ENCODE measurements at regions not wholly inside any gene's neighbourhood (a gene's known extent, or its start where the extent isn't known, plus 50 kb on each side); places are given as distances from the start of the nearest gene placed in this dataset.

DNA sequence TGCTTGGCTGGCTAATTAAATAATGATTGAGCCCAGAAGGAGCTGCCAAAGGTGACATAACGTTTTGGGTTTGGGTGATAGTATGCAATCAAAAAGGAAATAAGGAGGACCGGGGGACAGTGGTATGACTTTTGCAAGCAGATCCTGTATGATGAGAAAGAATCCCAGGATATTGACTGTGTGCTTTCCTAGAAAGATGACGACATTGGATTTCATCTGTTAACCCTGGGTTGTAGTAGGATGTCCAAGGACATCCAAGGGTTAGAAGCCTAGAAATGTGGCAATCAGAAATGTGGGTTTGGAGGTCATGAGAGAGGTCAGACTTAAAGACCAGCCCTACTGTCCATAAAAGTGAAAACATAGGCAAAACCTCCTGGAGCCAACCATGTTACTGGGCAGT lies 50.3 kb upstream of the HMHB1 start:
- H3K36me3 Mint-ChIP-seq (ENCODE audit: low read depth), result no peaks in the 10 kb centered on the region
- no peak overlapping the region for H3K4me3 Mint-ChIP-seq
- H3K27me3 Mint-ChIP-seq, result peaks cover 8% of the 10 kb centered on the region
- H3K4me1 Mint-ChIP-seq (ENCODE audit: low read depth), result peaks cover 6% of the 10 kb centered on the region
- no peak overlapping the region for H3K27ac Mint-ChIP-seq
- H3K9me3 Mint-ChIP-seq, result no peaks in the 10 kb centered on the region

GRCh38 chr5:143760755-143761154 lies 51.2 kb upstream of the HMHB1 start:
- Mint-ChIP-seq H3K4me3 (no peak overlapping the region), H3K9me3 (no peaks in the 10 kb centered on the region), H3K4me1 (ENCODE audit: low read depth) (peaks cover 6% of the 10 kb centered on the region), H3K27me3 (peaks cover 5% of the 10 kb centered on the region), H3K27ac (no peak overlapping the region), H3K36me3 (ENCODE audit: low read depth) (no peaks in the 10 kb centered on the region)

GRCh38 chr5:143760131-143760505 lies 51.8 kb upstream of the HMHB1 start:
- H3K27ac Mint-ChIP-seq, result no peak overlapping the region
- no peaks in the 10 kb centered on the region for H3K9me3 Mint-ChIP-seq
- H3K4me3 Mint-ChIP-seq, result no peak overlapping the region
- H3K36me3 Mint-ChIP-seq (ENCODE audit: low read depth), result no peaks in the 10 kb centered on the region
- H3K4me1 Mint-ChIP-seq (ENCODE audit: low read depth), result peaks cover 6% of the 10 kb centered on the region
- peaks cover 5% of the 10 kb centered on the region for H3K27me3 Mint-ChIP-seq

DNA sequence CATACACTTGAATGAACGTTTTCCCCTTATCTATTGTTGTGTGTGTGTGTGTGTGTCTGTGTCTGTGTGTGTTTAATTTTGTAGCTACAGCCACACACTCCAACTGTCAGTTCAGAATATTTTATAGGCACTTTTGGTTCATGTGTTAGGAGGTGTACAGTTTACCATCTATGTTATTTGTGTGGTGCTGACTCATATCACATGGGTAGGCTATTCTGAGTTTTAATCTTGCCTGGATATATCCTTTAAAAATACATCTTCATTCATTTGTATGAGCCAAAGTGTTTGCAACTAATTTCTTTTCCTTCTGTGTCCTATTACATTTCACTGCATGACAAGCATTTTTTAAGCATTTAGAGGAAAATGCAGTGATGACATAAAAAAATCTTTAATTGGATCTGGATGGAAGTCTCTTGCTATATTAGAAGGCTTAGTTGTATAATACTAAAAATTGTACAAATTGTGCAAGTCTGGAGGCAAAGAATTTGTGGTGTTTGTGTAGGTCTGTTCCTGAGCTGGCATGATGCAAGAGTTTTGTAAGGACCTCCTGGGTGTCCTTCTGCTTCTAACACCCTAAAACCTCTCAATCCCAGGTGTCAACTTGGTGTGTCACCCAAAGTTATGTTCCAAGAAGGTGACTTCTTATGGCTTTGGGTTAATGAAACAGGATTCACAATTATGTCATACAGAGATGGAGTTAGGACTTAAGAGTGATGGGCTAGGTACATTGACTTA lies 52.4 kb upstream of the HMHB1 start:
- Mint-ChIP-seq H3K36me3 (ENCODE audit: low read depth) (no peaks in the 10 kb centered on the region), H3K4me3 (no peak overlapping the region), H3K9me3 (no peaks in the 10 kb centered on the region), H3K4me1 (ENCODE audit: low read depth) (peaks cover 6% of the 10 kb centered on the region), H3K27ac (no peak overlapping the region), H3K27me3 (peaks cover 5% of the 10 kb centered on the region)

- Mint-ChIP-seq H3K36me3 (ENCODE audit: low read depth) (no peaks in the 10 kb centered on the region), H3K9me3 (no peaks in the 10 kb centered on the region), H3K4me1 (ENCODE audit: low read depth) (peaks cover 6% of the 10 kb centered on the region), H3K4me3 (no peak overlapping the region), H3K27ac (no peak overlapping the region), H3K27me3 (peaks cover 5% of the 10 kb centered on the region)
These were observed 53.2 kb upstream of the HMHB1 start for GRCh38 chr5:143758750-143759149.

DNA sequence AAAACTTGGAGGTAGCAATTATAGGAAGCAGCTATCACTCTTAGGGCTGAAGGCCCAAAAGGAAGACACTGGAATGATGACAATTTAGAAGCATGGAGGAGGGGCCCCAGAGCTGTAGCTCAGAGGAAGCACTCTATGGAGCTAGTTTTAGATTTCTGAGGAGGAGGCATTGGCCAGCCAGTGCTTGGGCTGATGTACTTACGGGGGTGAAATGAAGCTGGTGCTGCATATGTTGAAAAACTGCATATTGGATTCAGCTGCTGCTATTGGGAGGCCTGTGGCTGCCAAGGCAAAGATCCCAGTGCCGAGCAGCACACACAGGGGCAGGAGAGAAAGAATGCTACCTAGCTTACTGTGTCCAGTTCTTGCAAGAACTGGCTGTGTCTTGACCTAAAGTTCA lies 53.9 kb upstream of the HMHB1 start:
- Mint-ChIP-seq H3K27me3 (peaks cover 5% of the 10 kb centered on the region), H3K36me3 (ENCODE audit: low read depth) (no peaks in the 10 kb centered on the region), H3K9me3 (no peaks in the 10 kb centered on the region), H3K27ac (no peak overlapping the region), H3K4me1 (ENCODE audit: low read depth) (peaks cover 6% of the 10 kb centered on the region), H3K4me3 (no peak overlapping the region)

- H3K9me3 Mint-ChIP-seq, result no peaks in the 10 kb centered on the region
- H3K27ac Mint-ChIP-seq, result no peak overlapping the region
- H3K4me3 Mint-ChIP-seq, result no peak overlapping the region
- H3K27me3 Mint-ChIP-seq, result peaks cover 5% of the 10 kb centered on the region
- no peaks in the 10 kb centered on the region for H3K36me3 Mint-ChIP-seq (ENCODE audit: low read depth)
- H3K4me1 Mint-ChIP-seq (ENCODE audit: low read depth), result peaks cover 6% of the 10 kb centered on the region
These were observed 54.8 kb upstream of the HMHB1 start for GRCh38 chr5:143757116-143757515.

GRCh38 chr5:143755966-143756365 lies 56.0 kb upstream of the HMHB1 start:
- no peak overlapping the region for H3K4me3 Mint-ChIP-seq
- H3K36me3 Mint-ChIP-seq (ENCODE audit: low read depth), result no peaks in the 10 kb centered on the region
- H3K9me3 Mint-ChIP-seq, result no peaks in the 10 kb centered on the region
- H3K4me1 Mint-ChIP-seq (ENCODE audit: low read depth), result peaks cover 6% of the 10 kb centered on the region
- no peak overlapping the region for H3K27ac Mint-ChIP-seq
- H3K27me3 Mint-ChIP-seq, result no peaks in the 10 kb centered on the region

GRCh38 chr5:143752165-143752850 lies 59.7 kb upstream of the HMHB1 start:
- Mint-ChIP-seq H3K4me3 (no peak overlapping the region), H3K27me3 (no peaks in the 10 kb centered on the region), H3K27ac (no peak overlapping the region), H3K36me3 (ENCODE audit: low read depth) (no peaks in the 10 kb centered on the region), H3K9me3 (no peaks in the 10 kb centered on the region), H3K4me1 (ENCODE audit: low read depth) (no peaks in the 10 kb centered on the region)

- Mint-ChIP-seq H3K27ac (no peak overlapping the region), H3K36me3 (ENCODE audit: low read depth) (no peaks in the 10 kb centered on the region), H3K27me3 (no peaks in the 10 kb centered on the region)
These were observed 60.6 kb upstream of the HMHB1 start for GRCh38 chr5:143751342-143751741.

GRCh38 chr5:143749581-143750205 lies 62.3 kb upstream of the HMHB1 start:
- H3K4me3 Mint-ChIP-seq, result no peak overlapping the region
- no peaks in the 10 kb centered on the region for H3K36me3 Mint-ChIP-seq (ENCODE audit: low read depth)
- H3K4me1 Mint-ChIP-seq (ENCODE audit: low read depth), result no peaks in the 10 kb centered on the region
- H3K27me3 Mint-ChIP-seq, result no peaks in the 10 kb centered on the region
- no peak overlapping the region for H3K27ac Mint-ChIP-seq
- no peaks in the 10 kb centered on the region for H3K9me3 Mint-ChIP-seq

More at GRCh38 chr5:143751342-143751741, 60.6 kb upstream of the HMHB1 start:
- Mint-ChIP-seq H3K4me1 (ENCODE audit: low read depth) (no peaks in the 10 kb centered on the region), H3K4me3 (no peak overlapping the region), H3K9me3 (no peaks in the 10 kb centered on the region)

DNA sequence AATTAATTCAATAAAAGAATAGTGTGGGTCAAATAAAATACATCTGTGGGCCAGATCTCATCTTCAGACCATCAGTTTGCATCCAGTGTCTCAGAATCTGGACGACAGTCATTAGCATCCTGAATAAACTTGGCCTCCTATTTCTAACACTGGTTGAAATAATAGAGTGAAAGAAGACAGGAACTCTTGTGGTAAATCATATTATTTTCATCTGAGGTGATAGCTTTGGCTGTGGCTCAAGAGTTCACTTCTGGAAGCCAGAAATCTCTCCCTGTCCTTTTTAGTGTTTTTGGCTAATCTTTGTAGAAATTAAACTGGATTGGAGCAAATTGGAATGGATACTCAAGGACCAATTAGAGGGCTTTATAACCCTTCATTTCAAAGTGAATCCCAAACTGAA lies 63.4 kb upstream of the HMHB1 start:
- no peaks in the 10 kb centered on the region for H3K36me3 Mint-ChIP-seq (ENCODE audit: low read depth)
- no peak overlapping the region for H3K27ac Mint-ChIP-seq
- peaks cover 3% of the 10 kb centered on the region for H3K27me3 Mint-ChIP-seq
- H3K9me3 Mint-ChIP-seq, result no peaks in the 10 kb centered on the region
- no peaks in the 10 kb centered on the region for H3K4me1 Mint-ChIP-seq (ENCODE audit: low read depth)
- H3K4me3 Mint-ChIP-seq, result no peak overlapping the region

GRCh38 chr5:143742951-143743350 lies 69.0 kb upstream of the HMHB1 start:
- Mint-ChIP-seq H3K4me1 (ENCODE audit: low read depth) (peaks cover 7% of the 10 kb centered on the region), H3K9me3 (no peaks in the 10 kb centered on the region), H3K4me3 (no peak overlapping the region), H3K36me3 (ENCODE audit: low read depth) (no peaks in the 10 kb centered on the region), H3K27ac (no peak overlapping the region), H3K27me3 (peaks cover 3% of the 10 kb centered on the region)

GRCh38 chr5:143741421-143741820 lies 70.5 kb upstream of the HMHB1 start:
- Mint-ChIP-seq H3K36me3 (ENCODE audit: low read depth) (no peaks in the 10 kb centered on the region), H3K9me3 (no peaks in the 10 kb centered on the region), H3K4me3 (no peak overlapping the region), H3K27ac (no peak overlapping the region), H3K4me1 (ENCODE audit: low read depth) (peaks cover 7% of the 10 kb centered on the region), H3K27me3 (peaks cover 3% of the 10 kb centered on the region)

- Mint-ChIP-seq H3K27me3 (peaks cover 3% of the 10 kb centered on the region), H3K9me3 (no peaks in the 10 kb centered on the region), H3K4me3 (no peak overlapping the region), H3K36me3 (ENCODE audit: low read depth) (no peaks in the 10 kb centered on the region), H3K4me1 (ENCODE audit: low read depth) (peaks cover 7% of the 10 kb centered on the region), H3K27ac (no peak overlapping the region)
These were observed 71.0 kb upstream of the HMHB1 start for GRCh38 chr5:143740956-143741355.
